ENCODE measurements at regions not wholly inside any gene's neighbourhood (a gene's known extent, or its start where the extent isn't known, plus 50 kb on each side); places are given as distances from the start of the nearest gene placed in this dataset.
"Not testable (repeated sequence)": the region's sequence is repeated elsewhere in the genome, so short reads cannot be mapped to it uniquely, and the experiment has no call there.

- no peak overlapping the region for H3K4me3 ChIP-seq
- H3K27ac ChIP-seq = no peak overlapping the region
These were observed 1062.3 kb upstream of the CRIM1 start for GRCh38 chr2:35293261-35293660.

GRCh38 chr2:35292199-35292598, 1063.4 kb upstream of the CRIM1 start:
- Histone ChIP-seq H3K4me3 (no peak overlapping the region), H3K27ac (no peak overlapping the region)

GRCh38 chr2:35281702-35282101, 1073.9 kb upstream of the CRIM1 start:
- no peak overlapping the region for H3K27ac ChIP-seq

GRCh38 chr2:35255826-35256225, 1099.8 kb upstream of the CRIM1 start:
- no peak overlapping the region for H3K27ac ChIP-seq

More at GRCh38 chr2:35281702-35282101, 1073.9 kb upstream of the CRIM1 start:
- H3K4me3 ChIP-seq = no peak overlapping the region

DNA sequence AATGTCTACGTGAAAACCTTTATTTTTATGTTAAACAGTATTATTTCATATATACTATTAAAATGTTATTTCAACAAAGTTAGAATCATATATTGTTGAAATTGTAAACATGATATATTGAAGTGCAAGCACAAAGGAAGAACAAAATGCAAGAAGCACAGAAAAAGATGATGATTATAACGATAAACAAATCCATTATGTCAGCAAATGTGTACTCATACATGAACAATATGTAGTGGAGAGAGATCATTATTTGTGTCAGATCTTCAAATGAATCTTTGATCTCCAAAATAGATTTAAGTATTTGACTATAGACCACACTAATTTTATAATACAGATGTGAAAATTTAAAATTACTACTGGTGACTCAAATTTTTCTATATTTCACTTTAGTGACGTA, 1104.4 kb upstream of the CRIM1 start:
- Histone ChIP-seq H3K27ac (no peak overlapping the region), H3K4me3 (no peak overlapping the region)

More at GRCh38 chr2:35255826-35256225, 1099.8 kb upstream of the CRIM1 start:
- H3K4me3 ChIP-seq = no peak overlapping the region

DNA sequence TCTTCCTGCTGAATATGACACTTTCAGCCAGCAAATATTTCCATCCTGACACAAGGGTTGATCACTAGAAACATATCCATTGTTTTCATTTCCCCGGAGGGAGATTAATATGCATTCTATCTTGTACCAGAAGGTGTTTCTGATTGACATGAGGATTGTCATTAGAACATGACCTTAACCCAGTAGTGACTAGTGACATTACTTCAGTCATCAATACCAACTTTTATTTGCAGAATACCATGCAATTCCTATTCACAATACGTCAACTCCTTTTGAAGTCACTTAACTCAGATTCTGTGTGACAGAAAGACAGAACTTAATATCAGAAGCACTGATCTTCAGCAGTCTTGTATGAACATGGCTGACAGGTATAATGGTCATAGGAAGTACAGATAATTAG, 1108.9 kb upstream of the CRIM1 start:
- no peak overlapping the region for H3K27ac ChIP-seq
- H3K4me3 ChIP-seq = no peak overlapping the region

DNA sequence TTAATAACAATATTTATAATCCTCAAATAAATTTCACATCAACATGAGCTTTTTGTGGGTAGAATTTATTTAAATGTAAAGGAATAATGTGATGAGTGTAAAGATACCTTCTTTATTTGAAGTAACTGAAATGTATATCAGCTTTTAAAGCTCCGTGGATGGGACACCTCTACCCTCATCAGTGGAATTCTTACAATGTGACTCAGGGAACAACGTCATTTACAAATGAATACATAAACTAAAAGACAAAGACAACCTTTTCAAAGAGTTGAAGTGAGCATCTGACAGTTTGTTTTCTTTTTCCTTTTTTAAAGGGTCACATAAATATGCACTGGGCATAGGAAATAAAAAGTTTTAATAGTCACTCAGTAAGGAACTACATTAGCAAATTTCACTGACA, 1127.0 kb upstream of the CRIM1 start:
- H3K4me3 ChIP-seq = no peak overlapping the region
- H3K27ac ChIP-seq = no peak overlapping the region

DNA sequence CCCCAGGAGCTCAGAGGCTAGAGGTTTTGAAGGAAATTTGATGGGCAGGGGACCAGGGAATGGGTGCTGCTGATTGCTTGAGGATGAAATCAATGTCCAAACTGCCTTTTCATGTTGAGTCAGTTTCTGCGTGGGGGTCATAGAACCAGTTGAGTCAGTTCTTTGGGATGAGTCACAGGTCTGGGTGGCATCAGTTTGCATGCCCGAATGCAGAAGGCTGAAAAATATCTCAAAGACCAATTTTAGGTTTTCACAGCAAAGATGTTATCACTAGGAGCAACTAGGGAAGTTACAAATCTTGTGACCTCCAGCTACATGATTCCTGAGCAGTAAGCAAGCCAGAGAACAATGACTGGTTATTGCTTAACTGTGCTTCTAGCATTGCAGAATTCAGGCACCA, 1135.1 kb upstream of the CRIM1 start:
- Histone ChIP-seq H3K27ac (no peak overlapping the region), H3K4me3 (no peak overlapping the region)

GRCh38 chr2:35204881-35205280, 1150.7 kb upstream of the CRIM1 start:
- no peak overlapping the region for H3K27ac ChIP-seq
- H3K4me3 ChIP-seq = no peak overlapping the region

DNA sequence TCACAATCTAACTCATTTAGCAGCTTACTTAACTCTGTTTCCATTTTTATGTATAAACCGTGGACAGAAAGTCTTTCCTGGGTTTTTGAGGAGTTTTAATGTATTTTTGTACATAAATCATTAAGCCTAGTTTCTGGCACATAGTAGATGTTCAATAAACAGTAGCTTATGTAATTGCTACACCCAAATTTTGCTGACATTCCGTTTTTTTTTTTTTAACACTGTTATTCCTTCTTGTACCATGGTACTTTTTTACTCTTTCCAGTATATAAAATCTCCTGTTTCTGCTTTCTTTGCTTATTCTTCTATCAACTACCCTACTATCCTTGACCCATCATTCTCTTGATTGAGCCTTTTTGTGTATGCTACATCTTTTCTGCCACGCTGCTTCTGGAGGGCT, 1151.3 kb upstream of the CRIM1 start:
- H3K27ac ChIP-seq = no peak overlapping the region

DNA sequence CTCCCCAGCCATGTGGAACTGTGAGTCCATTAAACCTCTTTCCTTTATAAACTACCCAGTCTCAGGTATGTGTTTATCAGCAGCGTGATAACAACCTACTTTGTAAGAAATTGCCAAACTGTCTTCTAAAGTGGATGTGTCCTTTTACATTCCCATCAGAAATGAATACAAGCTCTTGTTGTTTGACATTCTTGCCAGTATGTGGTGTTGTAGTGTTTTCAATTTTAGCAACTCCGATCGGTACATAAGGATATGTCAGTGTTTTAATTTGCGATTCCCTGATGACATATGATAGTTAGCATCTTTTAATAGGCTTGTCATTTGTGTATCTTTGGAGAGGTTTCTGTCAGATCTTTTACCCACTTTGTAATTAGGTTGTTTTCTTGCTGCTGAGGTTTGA, 1156.3 kb upstream of the CRIM1 start:
- Histone ChIP-seq H3K4me3 (no peak overlapping the region), H3K27ac (no peak overlapping the region)

More for the DNA sequence above, 1151.3 kb upstream of the CRIM1 start:
- no peak overlapping the region for H3K4me3 ChIP-seq

- Histone ChIP-seq H3K27ac (no peak overlapping the region), H3K4me3 (no peak overlapping the region)
These were observed 1169.6 kb upstream of the CRIM1 start for GRCh38 chr2:35185861-35186412.

DNA sequence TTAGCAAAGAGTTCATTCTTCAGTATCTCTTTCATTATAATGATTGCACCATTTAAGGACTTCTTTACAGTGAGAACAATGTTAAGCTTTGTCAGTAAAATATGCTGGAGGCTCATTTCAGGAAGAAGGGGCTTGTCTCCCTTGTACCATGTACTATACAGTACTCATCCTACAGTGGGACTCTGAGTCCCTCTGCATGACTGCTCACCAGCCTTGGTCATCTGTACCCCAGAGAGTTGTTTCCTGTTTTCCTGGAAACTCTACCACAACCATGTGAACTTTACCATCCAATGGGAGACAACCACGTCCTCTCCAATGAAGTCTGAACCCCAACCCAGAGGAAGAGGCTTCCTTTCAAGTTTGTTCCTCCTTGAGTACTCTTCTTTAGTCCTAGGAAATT, 1171.1 kb upstream of the CRIM1 start:
- H3K27ac ChIP-seq = no peak overlapping the region
- H3K4me3 ChIP-seq = no peak overlapping the region

DNA sequence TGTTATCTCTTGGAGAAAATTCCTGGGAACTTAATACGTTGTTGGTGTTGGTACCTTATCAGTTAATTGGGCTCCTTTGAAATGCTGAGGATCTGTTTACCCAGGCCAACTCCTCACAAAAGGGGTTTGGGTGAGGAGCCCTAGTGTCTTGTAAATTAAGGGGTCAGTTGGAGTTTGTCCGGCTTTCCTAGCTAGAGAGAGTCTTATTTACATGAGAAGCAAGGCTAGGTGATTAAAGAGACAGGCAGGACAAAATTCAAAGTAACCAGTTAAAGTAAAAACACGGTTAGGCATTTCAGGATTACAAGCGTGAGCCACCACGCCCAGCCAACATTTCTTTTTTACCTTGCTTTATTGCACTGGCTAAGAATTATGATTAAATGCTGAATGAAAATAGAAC, 1178.9 kb upstream of the CRIM1 start:
- not testable (repeated sequence) for H3K27ac ChIP-seq, H3K4me3 ChIP-seq

DNA sequence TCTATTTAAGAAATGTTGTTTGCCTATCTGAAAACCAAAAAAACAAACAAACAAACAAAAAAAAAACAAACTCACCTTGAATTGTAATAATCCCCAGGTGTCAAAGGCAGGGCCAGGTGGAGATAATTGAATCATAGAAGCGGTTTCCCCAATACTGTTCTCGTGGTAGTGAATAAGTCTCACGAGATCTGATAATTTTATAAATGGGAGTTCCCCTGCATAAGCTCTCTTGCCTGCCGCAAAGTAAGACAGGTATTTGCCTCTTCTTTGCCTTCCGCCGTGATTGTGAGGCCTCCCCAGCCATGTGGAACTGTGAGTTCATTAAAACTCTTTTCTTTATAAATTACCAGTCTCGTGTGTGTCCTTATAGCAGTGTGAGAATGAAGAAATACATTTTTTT, 1180.7 kb upstream of the CRIM1 start:
- Histone ChIP-seq H3K27ac (no peak overlapping the region), H3K4me3 (no peak overlapping the region)

DNA sequence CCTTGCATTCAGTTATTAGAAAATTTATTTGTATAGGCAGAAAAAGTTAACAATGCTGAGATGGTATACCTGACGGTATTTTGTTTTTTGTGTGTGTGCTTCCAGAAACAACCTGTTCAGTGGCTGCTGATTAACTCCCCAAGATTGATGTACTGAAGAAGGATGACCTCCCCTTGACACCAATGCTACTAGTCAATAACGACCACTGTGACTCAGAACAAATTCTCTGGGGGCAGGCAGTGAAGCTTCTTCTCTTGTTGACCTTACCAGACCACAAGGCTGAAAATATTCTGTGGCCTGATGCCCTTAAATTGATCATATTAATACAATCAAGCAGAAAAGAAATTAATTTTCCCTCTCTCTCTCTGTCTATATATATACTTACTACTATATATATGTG, 1182.9 kb upstream of the CRIM1 start:
- no peak overlapping the region for H3K4me3 ChIP-seq
- no peak overlapping the region for H3K27ac ChIP-seq

- H3K27ac ChIP-seq = no peak overlapping the region
- H3K4me3 ChIP-seq = no peak overlapping the region
These were observed 1187.2 kb upstream of the CRIM1 start for GRCh38 chr2:35168351-35168750.

DNA sequence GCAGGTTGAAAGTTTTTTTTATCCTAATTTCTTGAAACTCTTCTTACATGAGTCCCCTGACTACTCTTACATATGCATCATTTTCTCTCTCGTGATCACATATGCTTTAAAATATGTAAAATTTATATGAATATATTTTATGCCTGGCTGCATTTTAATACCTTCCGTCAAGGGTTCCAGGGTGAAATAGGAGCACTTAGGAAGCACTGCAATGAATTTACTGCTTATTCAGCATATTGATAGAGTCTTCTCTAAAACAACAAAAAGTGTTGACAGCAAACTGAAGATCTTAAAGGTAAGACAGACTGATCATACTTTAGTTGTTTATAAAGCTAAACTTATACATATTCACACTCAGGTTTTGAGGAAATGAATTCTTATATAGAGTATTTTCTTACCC, 1191.6 kb upstream of the CRIM1 start:
- Histone ChIP-seq H3K27ac (no peak overlapping the region), H3K4me3 (no peak overlapping the region)

DNA sequence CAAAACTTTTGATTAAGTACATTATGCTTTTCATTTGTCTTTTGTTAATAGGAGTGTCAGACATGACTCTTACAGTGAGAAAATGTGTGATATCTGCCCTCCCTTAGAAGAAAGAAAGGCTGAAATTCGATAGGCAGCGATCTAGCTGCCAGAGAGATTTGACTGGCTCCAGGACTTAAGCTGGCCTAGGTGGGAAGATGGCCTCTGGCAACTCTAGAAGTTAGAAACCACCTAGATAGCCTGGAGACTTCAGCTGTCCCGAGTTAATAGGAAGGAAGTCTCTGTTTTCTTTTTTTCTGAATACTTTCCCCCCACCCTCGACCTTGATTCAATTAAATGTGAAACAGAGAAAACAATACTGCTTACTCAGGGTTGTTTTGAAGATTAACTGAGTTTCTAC, 1194.7 kb upstream of the CRIM1 start:
- H3K4me3 ChIP-seq = no peak overlapping the region
- no peak overlapping the region for H3K27ac ChIP-seq

DNA sequence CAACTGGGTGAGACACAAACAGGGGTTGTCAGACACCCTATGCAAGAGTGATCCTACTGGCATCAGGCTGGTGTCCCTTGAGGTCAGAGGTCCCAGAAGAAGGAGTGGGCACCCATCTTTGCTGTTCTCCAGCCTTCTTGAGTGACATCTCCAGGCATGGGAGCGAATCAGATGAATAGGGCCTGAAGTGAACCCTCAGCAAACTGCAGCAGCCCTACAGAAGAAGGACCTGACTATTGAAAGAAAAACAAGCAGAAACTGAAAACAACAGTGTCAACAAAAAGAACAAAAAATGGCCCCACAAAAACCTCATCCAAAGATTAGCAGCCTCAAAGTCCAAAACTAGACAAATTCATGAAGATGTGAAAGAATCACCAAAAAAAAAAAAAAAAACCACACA, 1229.7 kb upstream of the CRIM1 start:
- Histone ChIP-seq H3K27ac (no peak overlapping the region), H3K4me3 (no peak overlapping the region)

DNA sequence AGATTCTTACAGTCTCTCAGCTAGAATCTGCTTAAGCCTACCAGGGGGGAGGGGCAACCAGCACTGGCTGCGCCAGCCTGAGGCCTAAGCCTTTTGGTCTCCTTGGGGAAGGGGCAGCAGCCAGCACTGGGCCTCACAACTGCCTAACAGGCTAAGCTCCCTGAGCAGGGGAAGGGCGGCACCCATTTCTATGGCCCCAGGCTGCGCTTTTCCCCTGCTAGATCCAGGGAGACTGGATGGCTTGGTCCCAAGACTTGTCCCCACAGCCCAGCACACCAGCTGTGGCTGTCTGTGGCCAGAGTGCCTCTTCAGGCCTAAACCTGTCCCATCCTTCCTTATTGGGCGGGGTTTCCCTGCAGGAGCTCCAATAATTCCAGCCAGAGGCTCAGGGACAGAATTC, 1230.3 kb upstream of the CRIM1 start:
- Histone ChIP-seq H3K4me3 (no peak overlapping the region), H3K27ac (no peak overlapping the region)

DNA sequence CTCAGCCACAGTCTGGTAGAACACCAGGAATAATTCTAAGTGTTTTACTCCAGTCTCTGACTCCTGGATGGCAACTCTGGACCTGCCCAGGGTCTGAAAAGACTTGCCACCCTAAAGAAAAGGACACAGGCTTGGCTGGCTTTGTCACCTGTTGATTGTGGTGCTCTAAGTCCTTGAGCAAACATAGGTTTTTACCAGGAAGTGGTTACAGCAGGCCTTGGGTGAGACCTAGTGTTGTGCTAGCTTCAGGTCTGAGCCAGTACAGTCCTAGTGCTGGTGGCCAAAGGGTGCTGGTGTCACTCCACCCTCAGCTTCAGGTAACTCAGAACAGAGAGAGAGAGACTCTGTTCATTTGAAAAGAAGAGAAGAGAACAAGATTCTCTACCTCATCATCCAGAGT, 1239.4 kb upstream of the CRIM1 start:
- Histone ChIP-seq H3K27ac (no peak overlapping the region), H3K4me3 (no peak overlapping the region)

DNA sequence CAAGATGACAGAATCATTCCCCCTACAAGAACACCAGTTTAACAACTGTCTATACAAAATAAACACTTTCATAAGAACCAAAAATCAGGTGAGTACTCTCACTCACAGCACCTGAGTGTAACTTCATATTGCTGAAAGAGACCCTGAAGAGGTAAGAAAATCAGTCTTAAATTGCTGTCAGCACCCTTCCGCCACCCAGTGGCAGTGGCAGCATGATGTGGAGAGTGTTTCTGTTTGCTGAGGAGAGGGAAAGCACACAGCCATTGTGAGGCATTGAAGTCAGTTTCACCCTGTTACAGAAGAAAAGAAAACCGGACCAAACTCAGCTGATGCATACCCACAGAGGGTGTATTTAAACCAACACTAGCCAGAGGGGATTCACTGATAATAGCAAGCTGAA, 1240.8 kb upstream of the CRIM1 start:
- Histone ChIP-seq H3K4me3 (no peak overlapping the region), H3K27ac (no peak overlapping the region)

Measured in skin epidermis (tissue), 12 donors.